ENCODE measurements at regions not wholly inside any gene's neighbourhood (a gene's known extent, or its start where the extent isn't known, plus 50 kb on each side); places are given as distances from the start of the nearest gene placed in this dataset.
"Not testable (repeated sequence)": the region's sequence is repeated elsewhere in the genome, so short reads cannot be mapped to it uniquely, and the experiment has no call there.

DNA sequence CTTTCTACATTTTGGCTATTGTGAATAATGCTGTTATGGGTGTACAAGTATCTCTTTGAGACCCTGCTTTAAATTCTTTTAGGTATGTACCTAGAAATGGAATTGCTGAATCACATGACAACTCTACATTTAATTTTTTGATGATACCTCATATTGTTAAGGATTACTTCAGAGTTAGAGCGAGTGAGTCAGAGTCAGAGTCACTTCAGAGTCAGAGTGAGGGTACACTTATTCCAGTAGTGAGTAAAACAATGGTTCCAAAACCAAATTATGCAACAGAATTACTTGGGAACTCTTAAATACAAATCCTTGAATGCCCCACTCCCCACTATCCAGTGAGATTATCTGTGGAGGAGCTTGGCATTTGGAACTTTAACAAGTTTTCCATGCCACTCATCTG is 50.3 kb upstream of the SNRK start:
- FAIRE-seq = no peak
- no peak for TF ChIP-seq PAX5 (IDR thresholded peaks at IDR 0.05; ENCODE audit: insufficient read depth, low read length, severe bottlenecking)
- no peak for TF ChIP-seq TAF1 (IDR thresholded peaks at IDR 0.05; ENCODE audit: low read depth, low read length)
- no peak for TF ChIP-seq POLR2AphosphoS5 (IDR thresholded peaks at IDR 0.05; ENCODE audit: low read depth, low read length)
- TF ChIP-seq SPI1 (IDR thresholded peaks at IDR 0.05; ENCODE audit: low read depth, low read length) = no peak
- TF ChIP-seq POLR2A (IDR thresholded peaks at IDR 0.05; ENCODE audit: low read depth, low read length) = no peak
- TF ChIP-seq POU2F2 (IDR thresholded peaks at IDR 0.05; ENCODE audit: low read depth, low read length) = no peak
- DNase-seq (ENCODE audit: insufficient read length, low spot score) = no peak

DNA sequence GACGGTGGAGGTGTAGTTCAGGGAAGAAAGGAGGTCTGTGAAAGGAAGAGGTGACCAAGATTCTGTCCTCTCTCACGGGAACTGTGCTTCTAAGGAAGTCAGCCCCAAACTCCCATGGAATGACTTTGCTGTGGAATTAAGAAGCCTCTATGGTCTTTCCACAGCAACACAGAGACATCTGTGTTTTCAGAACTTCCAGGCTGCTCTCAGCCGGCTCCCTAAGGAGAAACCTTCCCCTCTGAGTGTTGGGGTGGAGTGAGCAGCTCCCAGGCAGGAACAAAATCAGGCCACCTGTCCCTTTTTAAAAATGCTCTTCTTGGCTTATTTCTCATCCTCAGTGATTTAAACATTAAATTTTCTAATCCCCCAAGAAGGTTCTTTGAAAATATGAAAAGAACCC is 53.3 kb upstream of the SNRK start:
- TF ChIP-seq POU2F2 (IDR thresholded peaks at IDR 0.05; ENCODE audit: low read depth, low read length) = no peak
- no peak for TF ChIP-seq TAF1 (IDR thresholded peaks at IDR 0.05; ENCODE audit: low read depth, low read length)
- no peak for TF ChIP-seq POLR2A (IDR thresholded peaks at IDR 0.05; ENCODE audit: low read depth, low read length)
- no peak for TF ChIP-seq POLR2AphosphoS5 (IDR thresholded peaks at IDR 0.05; ENCODE audit: low read depth, low read length)
- no peak for TF ChIP-seq SPI1 (IDR thresholded peaks at IDR 0.05; ENCODE audit: low read depth, low read length)
- no peak for TF ChIP-seq PAX5 (IDR thresholded peaks at IDR 0.05; ENCODE audit: insufficient read depth, low read length, severe bottlenecking)
- DNase-seq (ENCODE audit: insufficient read length, low spot score) (no peak), FAIRE-seq (no peak)

GRCh38 chr3:43231276-43232000 is 54.9 kb upstream of the SNRK start:
- no peak for FAIRE-seq
- DNase-seq (ENCODE audit: insufficient read length, low spot score) = no peak
- TF ChIP-seq POLR2AphosphoS5 (IDR thresholded peaks at IDR 0.05; ENCODE audit: low read depth, low read length) (no peak), PAX5 (IDR thresholded peaks at IDR 0.05; ENCODE audit: insufficient read depth, low read length, severe bottlenecking) (no peak), POU2F2 (IDR thresholded peaks at IDR 0.05; ENCODE audit: low read depth, low read length) (no peak), POLR2A (IDR thresholded peaks at IDR 0.05; ENCODE audit: low read depth, low read length) (no peak), TAF1 (IDR thresholded peaks at IDR 0.05; ENCODE audit: low read depth, low read length) (no peak), SPI1 (IDR thresholded peaks at IDR 0.05; ENCODE audit: low read depth, low read length) (no peak)

DNA sequence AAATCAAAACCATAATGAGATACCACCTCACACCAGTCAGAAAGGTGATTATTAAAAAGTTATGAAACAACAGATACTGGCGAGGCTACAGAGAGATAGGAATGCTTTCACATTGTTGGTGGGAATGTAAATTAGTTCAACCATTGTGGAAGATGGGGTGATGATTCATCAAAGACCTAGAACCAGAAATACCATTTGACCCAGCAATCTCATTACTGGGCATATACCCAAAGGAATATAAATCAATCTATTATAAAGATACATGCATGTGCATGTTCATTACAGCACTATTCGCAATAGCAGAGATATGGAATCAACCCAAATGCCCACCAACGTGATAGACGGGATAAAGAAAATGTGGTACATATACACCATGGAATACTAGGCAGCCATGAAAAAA is 56.5 kb upstream of the SNRK start:
- DNase-seq (ENCODE audit: insufficient read length, low spot score); FAIRE-seq: not testable (repeated sequence)

DNA sequence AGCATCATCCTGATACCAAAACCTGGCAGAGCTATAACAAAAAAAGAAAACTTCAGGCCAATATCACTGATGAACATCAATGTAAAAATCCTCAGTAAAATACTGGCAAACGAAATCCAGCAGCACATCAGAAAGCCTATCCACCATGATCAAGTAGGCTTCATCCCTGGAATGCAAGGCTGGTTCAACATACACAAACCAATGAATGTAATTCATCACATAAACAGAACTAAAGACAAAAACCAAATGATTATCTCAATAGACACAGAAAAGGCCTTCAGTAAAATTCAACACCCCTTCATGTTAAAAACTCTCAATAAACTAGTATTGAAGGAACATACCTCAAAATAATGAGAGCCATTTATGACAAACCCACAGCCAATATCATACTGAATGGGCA is 58.7 kb upstream of the SNRK start:
- not testable (repeated sequence) for FAIRE-seq

DNA sequence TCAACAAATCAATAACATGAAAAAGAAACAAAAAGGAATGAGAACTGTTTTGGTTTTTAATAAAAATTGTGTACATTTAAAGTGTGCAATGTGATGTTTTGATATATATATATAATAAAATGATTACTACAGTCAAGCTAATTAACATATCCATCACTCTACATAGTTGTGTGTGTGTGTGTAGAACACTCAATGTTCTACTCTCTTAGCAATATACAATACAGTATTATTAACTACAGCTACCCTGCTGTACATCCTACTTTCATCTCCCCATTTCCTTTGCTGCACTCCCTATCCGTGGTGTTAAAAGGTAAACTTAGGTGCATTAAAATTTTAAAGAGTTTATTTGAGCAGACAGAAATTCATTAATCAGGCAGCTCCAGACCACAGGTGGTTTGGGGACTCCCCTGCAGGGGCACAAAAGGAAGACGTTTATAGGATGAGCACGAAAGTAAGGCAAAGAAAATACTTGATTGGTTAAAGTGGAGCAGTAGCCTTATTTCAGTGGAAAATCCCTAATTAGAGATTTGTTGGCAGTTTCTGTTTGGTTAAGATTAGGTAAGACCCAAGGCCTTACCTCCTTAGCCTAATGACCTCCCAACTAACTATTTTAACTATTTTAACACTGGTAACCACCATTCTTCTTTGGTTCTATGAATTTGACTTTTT is 61.8 kb upstream of the SNRK start:
- TF ChIP-seq TAF1 (IDR thresholded peaks at IDR 0.05; ENCODE audit: low read depth, low read length) (no peak), POU2F2 (IDR thresholded peaks at IDR 0.05; ENCODE audit: low read depth, low read length) (no peak), POLR2A (IDR thresholded peaks at IDR 0.05; ENCODE audit: low read depth, low read length) (no peak), PAX5 (IDR thresholded peaks at IDR 0.05; ENCODE audit: insufficient read depth, low read length, severe bottlenecking) (no peak), POLR2AphosphoS5 (IDR thresholded peaks at IDR 0.05; ENCODE audit: low read depth, low read length) (no peak), SPI1 (IDR thresholded peaks at IDR 0.05; ENCODE audit: low read depth, low read length) (no peak)
- FAIRE-seq (no peak), DNase-seq (ENCODE audit: insufficient read length, low spot score) (no peak)

More for the DNA sequence above, 58.7 kb upstream of the SNRK start:
- DNase-seq (ENCODE audit: insufficient read length, low spot score) = not testable (repeated sequence)

GRCh38 chr3:43223670-43224364 is 62.5 kb upstream of the SNRK start:
- FAIRE-seq = no peak
- TF ChIP-seq POU2F2 (IDR thresholded peaks at IDR 0.05; ENCODE audit: low read depth, low read length) (no peak), POLR2A (IDR thresholded peaks at IDR 0.05; ENCODE audit: low read depth, low read length) (no peak), SPI1 (IDR thresholded peaks at IDR 0.05; ENCODE audit: low read depth, low read length) (no peak), POLR2AphosphoS5 (IDR thresholded peaks at IDR 0.05; ENCODE audit: low read depth, low read length) (no peak), PAX5 (IDR thresholded peaks at IDR 0.05; ENCODE audit: insufficient read depth, low read length, severe bottlenecking) (no peak), TAF1 (IDR thresholded peaks at IDR 0.05; ENCODE audit: low read depth, low read length) (no peak)

DNA sequence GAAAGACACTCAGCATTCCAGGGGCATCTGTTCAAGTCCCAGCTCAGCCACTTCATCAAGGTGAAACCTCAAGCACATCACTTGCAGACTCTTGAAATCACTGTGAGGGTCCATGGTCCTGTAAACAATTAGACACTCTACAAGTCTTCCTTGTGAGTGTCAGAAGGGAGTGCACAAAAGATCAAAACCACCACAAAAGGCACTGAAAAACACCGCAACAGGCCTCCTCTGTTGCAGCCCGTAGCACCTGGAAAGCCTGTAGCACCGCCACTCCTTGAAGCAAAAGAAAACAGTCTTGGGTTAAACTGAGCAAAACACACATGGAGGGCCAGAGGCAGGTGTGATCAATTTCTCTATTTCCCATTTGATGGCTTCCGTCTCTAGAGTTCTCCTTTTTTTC is 63.8 kb upstream of the SNRK start:
- no peak for FAIRE-seq
- TF ChIP-seq POLR2A (IDR thresholded peaks at IDR 0.05; ENCODE audit: low read depth, low read length) = no peak
- TF ChIP-seq TAF1 (IDR thresholded peaks at IDR 0.05; ENCODE audit: low read depth, low read length) = no peak
- no peak for TF ChIP-seq PAX5 (IDR thresholded peaks at IDR 0.05; ENCODE audit: insufficient read depth, low read length, severe bottlenecking)
- no peak for TF ChIP-seq SPI1 (IDR thresholded peaks at IDR 0.05; ENCODE audit: low read depth, low read length)
- no peak for TF ChIP-seq POU2F2 (IDR thresholded peaks at IDR 0.05; ENCODE audit: low read depth, low read length)
- no peak for TF ChIP-seq POLR2AphosphoS5 (IDR thresholded peaks at IDR 0.05; ENCODE audit: low read depth, low read length)
- DNase-seq (ENCODE audit: insufficient read length, low spot score) = no peak

More at GRCh38 chr3:43223670-43224364, 62.5 kb upstream of the SNRK start:
- no peak for DNase-seq (ENCODE audit: insufficient read length, low spot score)

DNA sequence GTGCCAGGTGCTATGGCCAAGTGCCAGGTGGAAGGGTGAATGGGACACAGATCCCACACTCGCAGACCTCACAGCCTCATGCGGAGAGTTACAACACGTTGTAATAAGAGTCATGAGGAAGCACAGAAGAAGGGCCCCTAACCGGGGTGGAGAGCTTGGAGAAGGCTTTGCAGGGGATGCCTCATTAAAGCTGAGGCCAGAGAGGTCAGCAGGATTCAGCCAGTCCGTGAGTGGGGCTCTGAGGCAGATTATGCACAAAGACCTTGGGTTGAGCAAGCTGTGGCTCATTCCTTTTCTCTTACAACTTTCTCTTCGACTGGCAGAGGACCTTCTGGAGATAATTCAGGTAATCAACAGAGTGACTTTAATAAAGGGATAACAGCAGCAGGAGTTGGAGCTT is 65.3 kb upstream of the SNRK start:
- no peak for FAIRE-seq
- DNase-seq (ENCODE audit: insufficient read length, low spot score) = no peak
- TF ChIP-seq TAF1 (IDR thresholded peaks at IDR 0.05; ENCODE audit: low read depth, low read length) (no peak), POU2F2 (IDR thresholded peaks at IDR 0.05; ENCODE audit: low read depth, low read length) (no peak), PAX5 (IDR thresholded peaks at IDR 0.05; ENCODE audit: insufficient read depth, low read length, severe bottlenecking) (no peak), SPI1 (IDR thresholded peaks at IDR 0.05; ENCODE audit: low read depth, low read length) (no peak), POLR2A (IDR thresholded peaks at IDR 0.05; ENCODE audit: low read depth, low read length) (no peak), POLR2AphosphoS5 (IDR thresholded peaks at IDR 0.05; ENCODE audit: low read depth, low read length) (no peak)
